Peyer's patch (tissue), 4 donors: ENCODE measurements at regions not wholly inside any gene's neighbourhood (a gene's known extent, or its start where the extent isn't known, plus 50 kb on each side); places are given as distances from the start of the nearest gene placed in this dataset.

Experiments
- DNase-seq, 3 donors: peaks; one replicate each; pipeline ENCODE4 v3.0.0-alpha.2; 2017 to 2019
- H3K27ac ChIP-seq, 4 donors: fragments of 200-600 bp; sonication (generic); one replicate each; pipeline ENCODE4 v1.5.1; 2016 to 2019
- H3K27me3 ChIP-seq, 2 donors: fragments of 200-600 bp; sonication (generic); one replicate each; pipeline ENCODE4 v1.5.1; 2019
- H3K36me3 ChIP-seq, 3 donors: fragments of 200-600 bp; sonication (generic); one replicate each; pipeline ENCODE4 v1.5.1; 2016 to 2019
- H3K4me1 ChIP-seq, 4 donors: fragments of 200-600 bp; sonication (generic); one replicate each; pipeline ENCODE4 v1.5.1; 2016 to 2019
- H3K4me3 ChIP-seq, 4 donors: fragments of 200-600 bp; sonication (generic); 1 replicate in 3 of 4; 2 replicates in 1 of 4; pipeline ENCODE4 v1.5.1; 2016 to 2019; ENCODE audit warnings: mild to moderate bottlenecking in 1 of 4
- H3K9me3 ChIP-seq, 4 donors: fragments of 200-600 bp; sonication (generic); one replicate each; pipeline ENCODE4 v1.5.1; 2016 to 2019; ENCODE audit warnings: mild to moderate bottlenecking in 1 of 4
- POLR2A ChIP-seq, 2 donors: fragments of 450-650 bp; IDR thresholded peaks; one replicate each; pipeline ENCODE4 v1.5.1; 2017; ENCODE audit warnings: antibody characterized with exemption in 2 of 2, mild to moderate bottlenecking in 2 of 2, moderate library complexity in 2 of 2
- TF ChIP-seq, protein P1 (sequence below), 6 experiments: fragments of 450-650 bp in 4 of 6; fragments of 200-600 bp in 2 of 6; sonication (generic) in 1 of 6; IDR thresholded peaks; one replicate each; pipeline ENCODE4 v1.5.1; 2017 to 2019; ENCODE audit warnings: antibody characterized with exemption in 6 of 6, mild to moderate bottlenecking in 3 of 6, moderate library complexity in 1 of 6

DNA sequence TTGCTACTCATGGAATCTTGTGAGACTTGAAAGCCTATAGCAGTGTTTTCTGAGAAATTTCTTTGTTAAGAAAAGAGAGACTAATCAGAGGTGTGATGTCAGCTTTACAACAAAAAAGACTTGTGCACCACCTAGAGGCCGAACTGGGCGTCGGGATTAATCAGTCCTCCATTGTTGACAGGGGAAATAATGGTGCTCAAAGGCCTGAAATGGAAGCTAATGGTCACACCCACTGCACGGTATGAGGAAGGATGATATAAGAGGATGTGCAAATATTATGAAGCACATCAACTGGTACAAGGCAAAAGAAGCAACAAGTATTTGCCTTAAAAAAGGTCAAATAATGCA lies 480.2 kb upstream of the MIR17HG start:
- Histone ChIP-seq H3K4me3 (no peak overlapping the region), H3K4me1 (no peaks in the 10 kb centered on the region), H3K36me3 (no peaks in the 10 kb centered on the region), H3K27me3 (no peaks in the 10 kb centered on the region), H3K9me3 (no peaks in the 10 kb centered on the region), H3K27ac (no peak overlapping the region)
- DNase-seq = peak in 2 of 3 donors; percentile 67
- no peak for TF ChIP-seq POLR2A (IDR thresholded peaks at IDR 0.05)
- TF ChIP-seq, protein P1, sequence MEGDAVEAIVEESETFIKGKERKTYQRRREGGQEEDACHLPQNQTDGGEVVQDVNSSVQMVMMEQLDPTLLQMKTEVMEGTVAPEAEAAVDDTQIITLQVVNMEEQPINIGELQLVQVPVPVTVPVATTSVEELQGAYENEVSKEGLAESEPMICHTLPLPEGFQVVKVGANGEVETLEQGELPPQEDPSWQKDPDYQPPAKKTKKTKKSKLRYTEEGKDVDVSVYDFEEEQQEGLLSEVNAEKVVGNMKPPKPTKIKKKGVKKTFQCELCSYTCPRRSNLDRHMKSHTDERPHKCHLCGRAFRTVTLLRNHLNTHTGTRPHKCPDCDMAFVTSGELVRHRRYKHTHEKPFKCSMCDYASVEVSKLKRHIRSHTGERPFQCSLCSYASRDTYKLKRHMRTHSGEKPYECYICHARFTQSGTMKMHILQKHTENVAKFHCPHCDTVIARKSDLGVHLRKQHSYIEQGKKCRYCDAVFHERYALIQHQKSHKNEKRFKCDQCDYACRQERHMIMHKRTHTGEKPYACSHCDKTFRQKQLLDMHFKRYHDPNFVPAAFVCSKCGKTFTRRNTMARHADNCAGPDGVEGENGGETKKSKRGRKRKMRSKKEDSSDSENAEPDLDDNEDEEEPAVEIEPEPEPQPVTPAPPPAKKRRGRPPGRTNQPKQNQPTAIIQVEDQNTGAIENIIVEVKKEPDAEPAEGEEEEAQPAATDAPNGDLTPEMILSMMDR (IDR thresholded peaks at IDR 0.05) = peak in 4 of 6 experiments; percentile 33 to 74 (median 64)

DNA sequence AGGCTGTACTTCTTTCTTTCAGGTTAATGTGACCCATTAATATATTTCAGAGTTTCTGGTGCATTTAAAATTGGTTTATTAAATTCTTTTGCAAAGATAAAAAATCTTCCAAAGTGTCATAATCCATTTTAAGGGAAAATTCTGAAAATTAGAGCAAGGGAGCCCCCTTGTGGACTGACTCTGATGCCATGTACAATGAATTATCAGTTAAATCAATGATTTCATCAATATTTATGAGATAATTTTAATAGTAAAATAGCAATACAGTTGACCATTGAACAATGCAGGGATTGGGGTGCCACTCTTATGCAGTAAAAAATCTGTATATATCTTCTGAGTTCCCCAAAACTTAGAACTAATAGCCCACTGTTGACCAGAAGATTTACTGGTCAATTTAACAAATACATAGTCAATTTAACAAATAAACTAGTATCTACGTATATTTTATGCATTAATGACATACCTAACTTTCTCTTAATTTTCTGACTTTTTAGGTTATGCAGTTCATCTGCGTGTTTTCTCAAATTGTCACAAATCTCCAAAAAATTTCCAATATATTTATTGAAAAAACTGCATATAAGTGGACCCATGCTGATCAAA lies 479.1 kb upstream of the MIR17HG start:
- no peak for TF ChIP-seq POLR2A (IDR thresholded peaks at IDR 0.05)
- TF ChIP-seq, protein P1 (IDR thresholded peaks at IDR 0.05) = peak in 5 of 6 experiments; percentile 9 to 51 (median 47)
- Histone ChIP-seq H3K4me3 (no peak overlapping the region), H3K9me3 (no peaks in the 10 kb centered on the region), H3K4me1 (no peaks in the 10 kb centered on the region), H3K27ac (no peak overlapping the region), H3K36me3 (no peaks in the 10 kb centered on the region), H3K27me3 (no peaks in the 10 kb centered on the region)
- no peak for DNase-seq

DNA sequence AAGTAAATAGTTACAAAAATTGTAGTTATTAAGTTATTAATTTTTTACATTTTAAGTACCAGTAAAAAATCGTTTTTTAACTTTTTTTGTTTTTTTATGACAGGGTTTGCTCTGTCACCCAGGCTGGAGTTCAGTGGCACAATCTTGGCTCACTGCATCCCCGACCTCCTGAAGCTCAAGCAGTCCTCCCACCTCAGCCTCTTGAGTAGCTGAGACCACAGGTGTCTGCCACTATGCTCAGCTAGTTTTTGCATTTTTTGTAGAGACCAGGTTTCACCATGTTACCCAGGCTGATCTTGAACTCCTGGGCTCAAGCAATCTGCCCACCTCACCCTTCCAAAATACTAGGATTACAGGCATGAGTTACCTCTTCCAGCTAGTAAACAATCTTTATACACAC lies 477.9 kb upstream of the MIR17HG start:
- TF ChIP-seq, protein P1 (IDR thresholded peaks at IDR 0.05) = no peak
- no peak for TF ChIP-seq POLR2A (IDR thresholded peaks at IDR 0.05)
- Histone ChIP-seq H3K36me3 (no peaks in the 10 kb centered on the region), H3K27ac (no peak overlapping the region), H3K4me1 (no peaks in the 10 kb centered on the region), H3K4me3 (no peak overlapping the region), H3K27me3 (no peaks in the 10 kb centered on the region), H3K9me3 (no peaks in the 10 kb centered on the region)
- no peak for DNase-seq

DNA sequence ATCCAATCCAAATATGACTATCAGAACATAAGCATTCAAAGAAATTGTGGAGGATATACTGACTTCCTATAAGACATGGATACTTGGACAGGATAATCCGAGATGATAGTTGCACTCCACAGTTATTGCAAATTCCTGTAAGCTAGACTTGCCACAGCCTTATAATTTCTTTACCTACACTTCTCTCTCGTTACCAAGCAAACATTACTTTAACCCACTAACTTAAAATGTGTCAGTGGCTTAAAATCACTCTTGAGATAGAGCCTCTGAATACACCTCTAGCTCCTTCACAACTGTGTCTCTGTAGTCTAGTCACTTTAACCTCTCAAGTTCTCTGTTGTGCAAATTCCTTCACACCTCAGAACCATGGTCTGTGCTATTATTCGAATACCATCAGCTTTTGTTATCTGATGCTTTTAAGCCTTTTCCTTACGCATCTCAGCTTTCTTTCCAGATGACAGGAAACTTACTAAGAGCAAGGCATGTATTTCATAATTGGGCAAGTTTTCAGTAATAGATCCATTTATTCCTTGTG lies 474.9 kb upstream of the MIR17HG start:
- no peak overlapping the region for H3K4me3 ChIP-seq
- H3K4me1 ChIP-seq = no peaks in the 10 kb centered on the region
- no peak for DNase-seq
- no peaks in the 10 kb centered on the region for H3K27me3 ChIP-seq
- no peaks in the 10 kb centered on the region for H3K36me3 ChIP-seq
- H3K9me3 ChIP-seq = no peaks in the 10 kb centered on the region
- no peak for TF ChIP-seq POLR2A (IDR thresholded peaks at IDR 0.05)
- TF ChIP-seq, protein P1 (IDR thresholded peaks at IDR 0.05) = no peak
- H3K27ac ChIP-seq = no peak overlapping the region

DNA sequence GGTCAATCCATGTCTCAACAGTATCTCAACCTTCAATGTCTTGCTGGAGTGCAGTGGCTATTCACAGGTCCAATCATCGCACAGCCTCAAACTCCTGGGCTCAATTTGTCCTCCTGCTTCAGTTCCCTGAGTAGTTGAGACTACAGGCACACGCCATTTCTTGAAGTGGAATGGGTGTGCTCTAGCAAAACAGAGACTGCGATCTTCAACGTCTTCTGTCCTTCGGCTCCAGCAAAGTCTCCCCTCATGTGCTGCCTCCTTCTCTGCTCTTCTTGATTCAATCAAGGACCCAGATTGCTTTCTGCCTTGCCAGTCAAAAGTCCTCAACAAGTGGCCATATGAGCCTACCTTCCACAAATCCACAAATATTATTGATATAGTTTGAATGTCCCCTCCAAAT lies 466.7 kb upstream of the MIR17HG start:
- H3K27me3 ChIP-seq = no peaks in the 10 kb centered on the region
- no peak overlapping the region for H3K4me3 ChIP-seq
- no peaks in the 10 kb centered on the region for H3K4me1 ChIP-seq
- no peaks in the 10 kb centered on the region for H3K36me3 ChIP-seq
- DNase-seq = no peak
- TF ChIP-seq, protein P1 (IDR thresholded peaks at IDR 0.05) = no peak
- no peak for TF ChIP-seq POLR2A (IDR thresholded peaks at IDR 0.05)
- H3K27ac ChIP-seq = no peak overlapping the region
- no peaks in the 10 kb centered on the region for H3K9me3 ChIP-seq

DNA sequence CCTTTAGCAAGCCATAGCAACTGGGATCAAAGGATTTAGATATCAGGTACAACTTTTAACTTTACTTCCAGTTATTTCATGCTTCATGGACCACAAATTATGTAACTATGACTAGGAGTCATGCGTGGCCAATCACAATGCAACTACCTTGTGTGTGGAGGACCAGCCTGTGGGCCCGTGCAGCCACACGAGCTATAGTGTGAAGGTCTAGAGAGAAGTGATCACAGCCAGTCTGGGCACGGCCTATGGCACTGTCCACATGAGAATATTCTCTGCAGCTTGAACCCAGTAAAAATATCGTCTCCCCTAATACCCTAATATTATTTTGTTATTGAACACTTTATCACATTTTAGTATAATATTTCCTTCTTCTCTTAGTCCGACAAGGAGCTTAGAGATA lies 464.9 kb upstream of the MIR17HG start:
- no peak for DNase-seq
- H3K36me3 ChIP-seq = no peaks in the 10 kb centered on the region
- no peaks in the 10 kb centered on the region for H3K4me1 ChIP-seq
- H3K4me3 ChIP-seq = no peak overlapping the region
- no peak for TF ChIP-seq POLR2A (IDR thresholded peaks at IDR 0.05)
- TF ChIP-seq, protein P1 (IDR thresholded peaks at IDR 0.05) = no peak
- H3K27me3 ChIP-seq = no peaks in the 10 kb centered on the region
- no peaks in the 10 kb centered on the region for H3K9me3 ChIP-seq
- no peak overlapping the region for H3K27ac ChIP-seq
